GM21737 (cell line): ENCODE measurements at regions not wholly inside any gene's neighbourhood (a gene's known extent, or its start where the extent isn't known, plus 50 kb on each side); places are given as distances from the start of the nearest gene placed in this dataset.

Experiments
- ATAC-seq: cut with Tn5 transposase; IDR thresholded peaks from one replicate; pipeline ENCODE4 v1.9.1; 2021; ENCODE audit warnings: mild to moderate bottlenecking, moderate library complexity; ENCODE audit not compliant: unreplicated experiment

- no peak for ATAC-seq
Measured at GRCh38 chr14:61623927-61624326, 71.4 kb upstream of the HIF1A start.

DNA sequence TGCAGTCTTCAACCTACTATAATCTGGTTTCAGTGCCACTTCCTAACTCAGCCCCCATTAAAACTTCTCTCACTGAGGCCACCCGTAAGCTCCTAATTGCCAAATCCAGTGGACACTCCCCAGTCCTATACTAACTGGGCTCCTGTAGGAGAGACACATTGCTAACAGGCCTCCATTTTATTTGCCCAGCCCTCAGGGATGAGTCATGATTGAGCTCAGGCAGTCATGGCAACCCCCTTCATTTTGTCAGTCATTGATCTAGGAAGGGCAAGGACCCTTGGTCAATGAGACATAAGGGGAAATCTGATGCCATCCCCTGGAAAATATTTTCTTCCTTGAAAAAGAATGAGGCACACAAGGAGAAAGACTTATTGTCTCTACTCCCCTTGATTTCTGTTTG is 70.1 kb upstream of the HIF1A start:
- ATAC-seq: no peak

DNA sequence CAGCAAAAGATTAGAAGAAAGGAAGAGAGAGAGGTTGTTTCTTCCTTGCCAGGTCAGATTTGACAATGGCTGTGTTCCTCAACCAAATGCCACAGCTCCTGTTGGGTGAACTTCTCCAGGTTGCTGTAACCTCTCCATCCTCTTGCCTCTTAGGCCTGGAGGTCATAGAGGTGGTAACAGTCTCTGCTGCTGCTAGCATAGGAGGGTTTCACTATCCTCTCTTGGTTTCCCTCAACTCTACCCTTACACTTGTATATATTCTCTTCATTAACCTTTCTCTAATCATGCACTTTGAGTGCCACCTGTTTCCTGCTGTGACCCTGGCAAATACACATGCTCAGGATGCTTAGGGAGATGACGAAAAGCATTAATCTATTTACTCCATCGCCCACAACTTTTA is 67.7 kb upstream of the HIF1A start:
- no peak for ATAC-seq

DNA sequence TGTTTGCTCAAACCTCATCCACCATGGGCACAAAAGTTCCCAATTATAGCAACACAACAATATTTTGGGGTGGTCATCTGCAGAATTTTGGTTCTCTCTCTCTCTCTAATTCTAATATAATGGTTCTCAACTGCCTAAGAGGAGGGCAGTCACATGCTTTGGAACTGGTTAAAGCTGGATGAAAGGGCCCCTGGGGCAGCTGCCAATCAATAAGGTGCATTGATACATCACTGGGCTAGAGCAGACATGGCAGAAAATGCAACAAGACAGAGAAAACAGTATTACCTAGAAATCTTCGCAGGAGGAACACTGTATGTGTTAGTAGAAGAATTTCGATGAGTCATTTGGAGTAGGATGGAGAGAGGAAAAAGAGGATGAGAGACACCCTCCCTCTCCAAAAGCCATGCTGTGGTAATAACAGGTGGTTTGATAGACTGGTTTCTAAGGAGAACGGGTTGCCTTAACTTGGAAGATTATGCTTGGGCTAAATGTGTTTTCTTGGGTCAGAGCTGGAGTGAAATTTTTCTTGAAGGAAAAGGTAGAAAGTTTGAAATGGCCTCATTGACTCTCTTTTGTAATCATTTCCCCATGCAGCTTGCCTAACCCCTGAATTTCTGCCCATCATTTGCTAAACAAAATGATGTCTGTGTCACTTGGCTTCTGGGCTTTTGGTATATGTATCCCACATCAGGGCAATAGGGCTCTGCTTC is 67.1 kb upstream of the HIF1A start:
- no peak for ATAC-seq

DNA sequence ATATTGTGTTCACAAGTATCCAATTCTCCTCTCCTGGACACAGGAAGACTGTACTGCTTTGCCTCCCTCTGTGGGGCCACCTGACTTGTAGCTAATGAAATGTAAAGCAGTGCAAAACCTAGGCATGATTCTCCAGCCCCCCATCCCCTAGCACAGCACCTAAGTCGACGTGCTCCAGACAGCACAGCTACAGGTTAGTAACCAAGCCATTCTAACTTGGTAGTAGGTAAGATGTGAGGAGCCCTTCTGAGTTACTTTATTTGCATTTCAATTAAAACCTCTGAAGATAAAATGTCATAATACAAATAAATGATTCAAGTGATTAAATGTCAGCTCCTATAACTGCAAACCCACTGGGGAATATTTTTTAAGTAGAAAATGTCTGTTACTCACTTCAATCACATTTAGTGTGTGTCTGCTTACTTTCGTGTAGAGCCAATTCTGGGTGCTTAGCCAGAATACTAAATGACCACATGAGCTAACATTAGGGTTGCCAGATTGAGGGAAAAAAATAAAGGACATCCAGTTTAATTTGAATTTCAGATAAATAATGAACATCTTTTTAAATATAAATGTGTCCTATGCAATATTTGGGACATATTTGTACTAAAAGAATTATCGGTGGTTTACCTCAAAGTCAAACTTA is 64.8 kb upstream of the HIF1A start:
- ATAC-seq: no peak

- ATAC-seq: no peak
Measured at GRCh38 chr14:61631045-61631687, 64.1 kb upstream of the HIF1A start.

- no peak for ATAC-seq
Measured at GRCh38 chr14:61632401-61632800, 62.9 kb upstream of the HIF1A start.

- no peak for ATAC-seq
Measured at GRCh38 chr14:61632807-61633206, 62.5 kb upstream of the HIF1A start.

DNA sequence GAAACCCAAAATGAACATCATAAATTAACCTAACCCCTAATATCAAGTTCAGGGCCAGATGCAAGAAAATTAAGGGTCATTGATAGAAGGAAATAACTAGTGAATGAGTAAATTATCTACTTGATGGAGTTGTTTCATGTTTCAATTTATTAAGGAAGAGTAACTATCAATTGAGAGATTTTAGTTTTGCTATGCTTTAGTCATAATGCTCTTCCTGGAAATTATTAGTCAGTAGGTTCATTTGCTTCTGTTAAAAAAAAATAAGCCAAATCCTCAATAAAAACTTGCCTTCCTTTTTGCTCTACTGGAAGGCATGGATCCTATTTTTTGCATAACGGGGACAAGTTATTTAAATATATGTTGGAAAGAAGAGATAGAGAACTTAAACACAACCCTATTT is 59.0 kb upstream of the HIF1A start:
- ATAC-seq: no peak

DNA sequence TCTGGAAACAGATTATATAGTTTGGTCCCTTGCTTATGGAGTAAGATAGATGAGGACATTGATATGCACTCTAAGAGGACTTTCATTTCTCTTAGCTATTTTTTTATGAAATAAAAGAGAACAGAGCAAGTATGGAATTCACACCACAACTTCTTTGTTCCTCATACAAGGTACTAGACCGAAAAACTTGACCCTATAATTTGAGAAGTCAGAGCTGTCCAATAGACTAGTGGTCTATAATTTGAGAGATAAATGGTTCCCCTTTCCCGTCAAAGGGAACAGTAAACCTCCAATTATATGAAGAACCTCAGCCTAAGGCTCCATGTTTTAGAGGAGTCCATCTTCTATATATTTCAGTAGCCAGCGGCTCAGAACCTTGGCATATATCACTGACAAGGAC is 58.5 kb upstream of the HIF1A start:
- no peak for ATAC-seq

DNA sequence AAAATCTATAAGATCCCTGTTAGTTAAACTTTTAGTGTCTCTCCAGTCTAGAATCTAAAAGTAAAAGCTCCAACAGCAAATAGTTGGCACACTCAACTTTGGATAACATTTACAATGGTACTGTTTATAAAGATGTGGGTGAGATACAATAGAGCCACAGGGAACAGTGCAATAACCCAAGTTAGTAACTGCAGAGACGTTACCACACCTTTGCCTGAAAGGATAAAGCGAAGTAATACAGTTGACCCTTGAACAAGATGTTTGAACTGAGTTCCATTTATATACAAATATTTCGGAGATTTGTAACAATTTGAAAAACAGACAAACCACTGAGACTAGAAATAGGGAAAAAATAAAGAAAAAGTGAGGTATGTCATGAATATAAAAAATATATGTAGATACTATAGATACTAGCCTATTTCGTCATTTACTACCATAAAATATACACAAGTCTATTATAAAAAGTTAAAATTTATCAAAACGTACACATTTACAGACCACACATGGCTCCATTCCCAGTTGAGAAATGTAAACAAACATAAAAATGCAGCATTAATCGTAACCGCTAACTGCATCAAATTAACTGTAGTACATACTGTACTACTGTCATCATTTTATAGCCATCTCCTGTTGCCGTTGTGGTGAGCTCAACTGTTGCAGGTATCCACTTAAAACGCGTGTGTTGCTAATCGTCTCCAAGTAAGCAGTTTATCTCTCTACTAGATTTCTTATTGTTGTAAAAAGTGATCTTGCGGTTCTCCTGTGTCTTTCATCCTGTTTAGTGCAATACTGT is 56.5 kb upstream of the HIF1A start:
- no peak for ATAC-seq

DNA sequence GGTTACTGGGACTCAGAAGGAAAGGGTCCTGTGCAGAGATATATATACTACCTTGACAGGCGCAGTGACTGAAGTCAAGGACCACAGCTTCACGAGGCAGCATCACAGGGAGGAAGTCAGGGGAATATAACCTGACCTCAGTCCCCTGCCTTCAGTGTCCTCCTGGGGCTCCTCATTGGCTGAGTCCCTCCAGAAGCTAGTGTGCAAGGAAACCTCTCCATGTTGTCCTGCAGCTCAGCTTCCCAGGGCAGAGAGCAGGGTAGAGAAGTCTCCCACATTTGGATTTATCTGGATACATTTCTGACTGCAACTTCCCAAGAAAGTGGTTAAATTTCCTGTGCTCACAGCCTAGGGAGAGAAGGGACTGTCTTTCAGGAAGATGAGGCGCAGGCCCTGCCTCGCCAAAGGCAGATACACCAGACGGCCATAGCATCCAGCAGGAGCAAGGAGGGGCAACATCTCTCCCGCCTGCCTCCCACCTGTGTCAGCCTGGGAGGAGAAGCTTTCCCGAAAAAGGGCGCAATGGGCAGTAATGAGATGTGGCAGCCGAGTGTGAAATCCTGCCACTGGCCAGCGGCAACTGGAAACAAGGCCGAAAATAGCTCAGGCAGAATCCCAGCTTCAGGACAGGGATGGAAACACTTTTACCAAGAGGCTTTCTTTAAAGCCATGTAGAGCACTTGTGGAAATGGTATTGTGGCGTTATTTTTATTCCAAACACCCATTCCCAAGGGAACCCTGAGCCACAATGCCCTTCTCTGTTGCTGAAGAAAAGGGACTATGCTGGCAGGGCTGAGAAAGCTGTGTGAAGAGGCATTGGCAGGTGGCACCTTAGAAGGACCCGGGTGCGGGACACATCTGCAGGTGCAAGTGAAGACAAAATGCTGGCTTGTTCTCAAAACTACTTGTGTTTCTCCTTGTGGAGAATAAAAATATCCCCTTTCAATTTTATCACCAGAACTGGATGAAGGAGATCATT is 54.9 kb upstream of the HIF1A start:
- ATAC-seq: no peak

GRCh38 chr14:61641914-61642613 is 53.2 kb upstream of the HIF1A start:
- ATAC-seq: no peak

GRCh38 chr14:61642614-61642982 is 52.7 kb upstream of the HIF1A start:
- ATAC-seq: no peak

DNA sequence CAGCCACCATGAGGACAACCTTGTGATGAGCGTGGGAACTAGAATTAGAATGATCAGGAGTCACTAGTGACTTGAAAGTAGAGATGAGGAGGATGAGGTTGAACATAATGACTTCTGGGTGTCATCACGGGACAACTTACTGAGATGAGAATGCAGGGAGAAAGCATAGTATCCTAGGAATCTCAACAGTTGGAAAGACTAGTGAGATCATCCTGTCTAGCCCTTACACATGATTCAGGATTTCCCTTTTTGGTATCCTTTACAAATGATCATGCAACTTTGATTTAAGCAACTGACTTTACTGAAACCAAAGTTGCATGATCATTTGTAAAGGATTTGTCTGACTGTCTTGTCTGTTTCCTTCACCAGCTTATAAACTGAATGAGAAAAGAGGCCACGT is 51.8 kb upstream of the HIF1A start:
- no peak for ATAC-seq

GRCh38 chr14:61644175-61644574 is 51.1 kb upstream of the HIF1A start:
- no peak for ATAC-seq

DNA sequence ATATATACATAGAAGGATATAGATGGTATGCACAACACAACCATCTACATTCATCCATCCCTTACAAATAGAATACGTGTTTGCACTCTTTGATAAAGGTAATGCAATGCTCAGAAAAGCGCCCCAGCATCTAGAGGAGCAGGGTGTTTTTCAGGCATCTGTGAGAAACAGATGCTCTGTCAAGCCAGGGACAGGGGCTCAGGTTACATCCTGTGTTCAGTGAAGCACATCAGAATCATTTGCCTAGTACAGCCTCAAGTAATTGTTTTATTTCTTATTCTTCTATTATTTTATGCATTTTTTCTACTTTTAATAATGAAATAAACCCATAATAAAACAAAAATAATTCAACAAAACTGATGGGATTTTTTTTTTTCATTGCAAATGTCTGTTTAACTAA is 50.5 kb upstream of the HIF1A start:
- peak; percentile 85 for ATAC-seq

DNA sequence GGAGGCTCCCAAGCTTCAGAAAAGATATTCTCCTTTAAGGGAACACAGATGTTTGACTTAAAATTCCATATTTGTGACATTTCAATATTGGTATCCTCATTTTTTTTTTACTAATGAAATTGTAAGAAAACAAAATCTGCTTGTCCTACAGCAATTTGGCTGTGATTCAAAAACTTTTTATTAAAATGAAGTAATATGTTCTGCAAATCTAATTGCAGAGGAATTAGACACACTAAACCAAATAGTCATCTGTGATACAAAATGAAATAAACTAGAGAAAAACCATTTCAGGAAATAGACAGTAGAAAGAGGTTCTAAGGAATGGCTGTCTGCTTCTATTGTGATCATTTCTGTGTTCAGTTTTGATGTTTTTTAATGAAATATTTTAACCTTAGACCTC is 50.1 kb upstream of the HIF1A start:
- ATAC-seq: no peak
